ENCODE measurements at regions not wholly inside any gene's neighbourhood (a gene's known extent, or its start where the extent isn't known, plus 50 kb on each side); places are given as distances from the start of the nearest gene placed in this dataset.

- TF ChIP-seq, protein P1, sequence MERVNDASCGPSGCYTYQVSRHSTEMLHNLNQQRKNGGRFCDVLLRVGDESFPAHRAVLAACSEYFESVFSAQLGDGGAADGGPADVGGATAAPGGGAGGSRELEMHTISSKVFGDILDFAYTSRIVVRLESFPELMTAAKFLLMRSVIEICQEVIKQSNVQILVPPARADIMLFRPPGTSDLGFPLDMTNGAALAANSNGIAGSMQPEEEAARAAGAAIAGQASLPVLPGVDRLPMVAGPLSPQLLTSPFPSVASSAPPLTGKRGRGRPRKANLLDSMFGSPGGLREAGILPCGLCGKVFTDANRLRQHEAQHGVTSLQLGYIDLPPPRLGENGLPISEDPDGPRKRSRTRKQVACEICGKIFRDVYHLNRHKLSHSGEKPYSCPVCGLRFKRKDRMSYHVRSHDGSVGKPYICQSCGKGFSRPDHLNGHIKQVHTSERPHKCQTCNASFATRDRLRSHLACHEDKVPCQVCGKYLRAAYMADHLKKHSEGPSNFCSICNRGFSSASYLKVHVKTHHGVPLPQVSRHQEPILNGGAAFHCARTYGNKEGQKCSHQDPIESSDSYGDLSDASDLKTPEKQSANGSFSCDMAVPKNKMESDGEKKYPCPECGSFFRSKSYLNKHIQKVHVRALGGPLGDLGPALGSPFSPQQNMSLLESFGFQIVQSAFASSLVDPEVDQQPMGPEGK (CRISPR knock-in tag; IDR thresholded peaks at IDR 0.05; ENCODE audit: borderline replicate concordance) = no peak
- TF ChIP-seq ISL1 (CRISPR knock-in tag; IDR thresholded peaks at IDR 0.05) = no peak
- TF ChIP-seq, protein P2, sequence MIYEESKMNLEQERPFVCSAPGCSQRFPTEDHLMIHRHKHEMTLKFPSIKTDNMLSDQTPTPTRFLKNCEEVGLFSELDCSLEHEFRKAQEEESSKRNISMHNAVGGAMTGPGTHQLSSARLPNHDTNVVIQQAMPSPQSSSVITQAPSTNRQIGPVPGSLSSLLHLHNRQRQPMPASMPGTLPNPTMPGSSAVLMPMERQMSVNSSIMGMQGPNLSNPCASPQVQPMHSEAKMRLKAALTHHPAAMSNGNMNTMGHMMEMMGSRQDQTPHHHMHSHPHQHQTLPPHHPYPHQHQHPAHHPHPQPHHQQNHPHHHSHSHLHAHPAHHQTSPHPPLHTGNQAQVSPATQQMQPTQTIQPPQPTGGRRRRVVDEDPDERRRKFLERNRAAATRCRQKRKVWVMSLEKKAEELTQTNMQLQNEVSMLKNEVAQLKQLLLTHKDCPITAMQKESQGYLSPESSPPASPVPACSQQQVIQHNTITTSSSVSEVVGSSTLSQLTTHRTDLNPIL (CRISPR knock-in tag; IDR thresholded peaks at IDR 0.05; ENCODE audit: low read depth) = no peak
- no peak for TF ChIP-seq SNAI2 (CRISPR knock-in tag; IDR thresholded peaks at IDR 0.05)
- TF ChIP-seq, protein P3, sequence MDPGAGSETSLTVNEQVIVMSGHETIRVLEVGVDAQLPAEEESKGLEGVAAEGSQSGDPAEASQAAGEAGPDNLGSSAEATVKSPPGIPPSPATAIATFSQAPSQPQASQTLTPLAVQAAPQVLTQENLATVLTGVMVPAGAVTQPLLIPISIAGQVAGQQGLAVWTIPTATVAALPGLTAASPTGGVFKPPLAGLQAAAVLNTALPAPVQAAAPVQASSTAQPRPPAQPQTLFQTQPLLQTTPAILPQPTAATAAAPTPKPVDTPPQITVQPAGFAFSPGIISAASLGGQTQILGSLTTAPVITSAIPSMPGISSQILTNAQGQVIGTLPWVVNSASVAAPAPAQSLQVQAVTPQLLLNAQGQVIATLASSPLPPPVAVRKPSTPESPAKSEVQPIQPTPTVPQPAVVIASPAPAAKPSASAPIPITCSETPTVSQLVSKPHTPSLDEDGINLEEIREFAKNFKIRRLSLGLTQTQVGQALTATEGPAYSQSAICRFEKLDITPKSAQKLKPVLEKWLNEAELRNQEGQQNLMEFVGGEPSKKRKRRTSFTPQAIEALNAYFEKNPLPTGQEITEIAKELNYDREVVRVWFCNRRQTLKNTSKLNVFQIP (CRISPR knock-in tag; IDR thresholded peaks at IDR 0.05; ENCODE audit: borderline replicate concordance, low read depth) = no peak
- no peak for TF ChIP-seq ZFP30 (CRISPR knock-in tag; IDR thresholded peaks at IDR 0.05)
- no peak for TF ChIP-seq ESRRG (CRISPR knock-in tag; IDR thresholded peaks at IDR 0.05)
- no peak for TF ChIP-seq RARB (CRISPR knock-in tag; IDR thresholded peaks at IDR 0.05)
- no peak for TF ChIP-seq ZC3H10 (CRISPR knock-in tag; IDR thresholded peaks at IDR 0.05)
Observed at GRCh38 chr22:27420195-27420816, 381.2 kb downstream of the MN1 start.
